KBM-7 (cell line): ENCODE measurements at regions not wholly inside any gene's neighbourhood (a gene's known extent, or its start where the extent isn't known, plus 50 kb on each side); places are given as distances from the start of the nearest gene placed in this dataset.
A peak's percentile ranks its signal among the peaks of the same experiment; 100 is the strongest.

Experiments
- DNase-seq: peaks from one replicate; pipeline ENCODE4 v3.0.0-alpha.2; 2015
- in situ Hi-C: fragments of 300-500 bp; cut with MboI; formaldehyde crosslinking; loops from 2 replicates; pipeline ENCODE4 v1.14.3; 2020; ENCODE audit warnings: low sequenced_read_pairs, low pct_unique_long_range_greater_than_20kb, mixed read lengths

DNA sequence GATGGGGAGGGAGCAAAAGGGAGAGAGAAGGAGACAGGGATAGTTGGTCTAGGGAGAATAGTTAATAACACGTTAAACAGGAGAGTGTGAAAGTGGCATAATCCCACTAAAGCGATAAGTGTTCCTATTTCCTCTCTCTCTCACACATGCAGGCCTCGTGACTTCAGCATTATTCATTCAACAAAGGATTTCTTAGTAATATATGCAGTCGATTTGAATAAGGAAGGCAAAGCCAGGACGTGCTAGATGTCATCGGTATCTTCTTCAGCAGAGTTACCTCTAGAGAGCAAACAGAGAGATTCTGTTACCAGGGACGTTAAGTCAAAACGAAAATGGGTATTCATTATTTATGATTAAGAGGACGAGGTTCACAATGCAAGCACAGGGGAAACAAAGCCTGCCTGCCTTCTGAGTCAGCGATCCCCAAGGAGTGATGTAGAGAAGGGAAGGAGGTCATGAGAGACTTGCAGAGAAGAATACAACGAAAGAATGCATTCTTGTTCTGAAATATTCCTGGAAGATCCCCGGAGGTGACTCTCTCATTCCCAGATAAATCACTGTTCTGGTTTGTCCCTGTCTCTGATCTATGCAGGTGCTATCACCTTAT lies 1048.4 kb downstream of the NLGN4X start:
- in situ Hi-C loops: no loop called here

GRCh38 chrX:5176766-5177165 lies 1051.9 kb downstream of the NLGN4X start:
- in situ Hi-C loops: no loop called here
- DNase-seq: no peak

More for the DNA sequence above, 1048.4 kb downstream of the NLGN4X start:
- no peak for DNase-seq

GRCh38 chrX:5163663-5164062 lies 1065.0 kb downstream of the NLGN4X start:
- in situ Hi-C loops: no loop called here
- DNase-seq: no peak

GRCh38 chrX:5155301-5155700 lies 1073.4 kb downstream of the NLGN4X start:
- in situ Hi-C loops: no loop called here
- no peak for DNase-seq

GRCh38 chrX:5145957-5146356 lies 1082.7 kb downstream of the NLGN4X start:
- DNase-seq: no peak
- in situ Hi-C loops: no loop called here

GRCh38 chrX:5142644-5143043 lies 1086.0 kb downstream of the NLGN4X start:
- in situ Hi-C loops: no loop called here
- no peak for DNase-seq

DNA sequence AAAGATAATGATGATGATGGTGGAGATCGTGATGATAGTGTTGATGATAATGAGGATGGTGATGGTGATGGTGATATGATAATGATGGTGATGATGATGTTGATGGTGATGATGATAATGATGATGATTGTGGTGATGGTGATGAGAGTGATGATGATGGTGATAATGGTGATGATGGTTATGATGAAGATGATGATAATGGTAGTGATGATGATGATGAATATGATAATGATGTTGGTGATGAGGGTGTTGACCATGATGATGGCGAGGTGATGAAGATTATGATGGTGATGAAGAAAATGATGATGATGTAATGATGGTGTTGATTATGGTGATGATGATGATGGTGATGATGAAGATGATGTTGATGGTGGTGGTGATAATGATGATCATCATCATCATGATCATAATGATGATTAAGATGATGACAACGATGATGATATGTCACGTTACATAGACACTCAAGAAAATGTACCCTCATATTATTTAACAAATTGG lies 1106.4 kb downstream of the NLGN4X start:
- in situ Hi-C loops: no loop called here
- DNase-seq: no peak

DNA sequence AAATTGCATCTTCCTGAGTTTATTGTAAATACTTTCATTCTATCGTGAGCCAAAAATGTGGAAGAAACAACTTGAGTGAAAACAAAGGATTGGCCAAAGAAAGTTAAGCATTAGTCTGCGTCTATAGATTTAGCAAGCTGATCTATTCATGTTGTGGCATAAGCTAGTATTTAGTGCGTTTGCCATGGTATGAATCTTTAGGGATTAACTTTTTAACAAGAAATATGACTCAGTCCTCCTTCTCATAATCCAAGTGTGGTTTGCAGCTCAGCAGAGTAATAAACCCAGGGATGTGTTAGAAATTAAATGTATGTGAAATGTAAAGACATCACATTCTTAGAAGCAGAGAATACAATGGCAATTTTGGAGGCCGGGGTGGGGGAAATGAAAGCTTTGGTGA lies 1110.9 kb downstream of the NLGN4X start:
- in situ Hi-C loops: no loop called here
- no peak for DNase-seq

DNA sequence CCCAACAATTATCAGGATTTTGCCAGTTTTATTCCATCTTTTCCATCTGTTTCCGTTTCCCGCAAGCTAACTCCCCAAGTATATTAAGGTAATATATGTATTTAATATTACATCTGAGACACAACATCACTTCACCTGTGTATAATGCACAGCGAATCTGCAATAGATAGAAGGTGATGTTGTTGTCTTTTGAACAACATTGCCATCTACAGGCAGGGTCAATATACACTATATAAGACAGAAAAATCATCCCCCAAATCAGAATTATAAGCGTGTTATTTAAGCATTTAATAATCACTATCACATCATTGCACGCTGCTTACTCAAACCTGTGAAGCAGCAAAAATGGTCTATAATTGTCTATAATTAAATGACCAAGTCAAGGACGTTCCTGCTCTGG lies 1115.5 kb downstream of the NLGN4X start:
- peak; percentile 73 for DNase-seq
- in situ Hi-C loops: no loop called here

DNA sequence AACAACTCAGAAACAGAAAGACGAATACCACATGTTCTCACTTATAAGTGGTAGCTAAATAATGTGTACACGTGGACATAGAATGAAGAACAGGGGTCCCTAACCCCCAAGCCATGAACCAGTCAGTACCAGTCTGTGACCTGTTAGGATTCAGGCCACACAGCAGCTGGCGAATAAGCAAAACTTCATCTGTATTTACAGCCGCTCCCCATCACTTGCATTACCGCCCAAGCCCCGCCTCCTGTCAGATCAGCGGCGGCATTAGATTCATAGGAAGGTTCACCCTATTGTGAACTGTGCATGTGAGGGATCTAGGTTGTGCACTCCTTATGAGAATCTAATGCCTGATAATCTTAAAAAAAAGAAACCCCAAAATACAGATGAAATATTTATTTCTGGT lies 1128.7 kb downstream of the NLGN4X start:
- DNase-seq: no peak
- in situ Hi-C loops: no loop called here

DNA sequence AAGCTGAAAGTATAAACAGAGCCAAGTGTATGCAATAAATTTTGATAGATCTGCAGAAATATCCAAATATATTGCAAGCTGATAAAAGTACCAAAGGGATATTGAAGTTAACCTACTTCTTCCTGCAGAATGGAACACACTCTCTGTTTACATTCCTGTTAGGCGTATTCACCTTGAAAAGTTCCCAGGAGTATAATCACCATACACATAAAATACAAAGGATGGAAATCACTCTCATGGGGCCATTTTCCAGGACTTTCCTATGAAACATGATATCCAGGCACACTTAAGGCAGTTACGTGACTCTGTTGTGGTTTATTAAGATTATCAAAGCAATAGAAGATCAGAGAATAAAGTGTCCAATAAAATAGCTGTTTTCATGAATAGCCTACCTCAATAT lies 1142.3 kb downstream of the NLGN4X start:
- DNase-seq: no peak
- in situ Hi-C loops: no loop called here

DNA sequence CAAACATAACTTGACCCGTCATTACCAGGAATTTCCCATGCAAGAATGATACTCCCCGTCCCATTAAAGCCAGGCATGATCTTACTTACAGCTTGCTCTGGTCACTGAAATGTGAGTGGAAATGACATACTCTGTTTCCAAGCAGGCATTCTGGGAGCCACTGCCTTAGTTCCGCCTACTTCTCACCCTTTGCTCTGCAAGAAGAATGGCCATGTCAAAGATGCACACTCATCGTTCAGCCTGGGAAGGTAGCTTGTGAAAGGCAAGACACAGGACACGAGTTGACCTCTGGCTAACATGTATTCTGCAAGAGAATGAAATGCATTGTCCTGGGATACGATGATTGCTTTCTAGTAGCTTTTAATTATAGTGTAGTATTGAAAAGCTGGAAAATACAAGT lies 1144.4 kb downstream of the NLGN4X start:
- in situ Hi-C loops: no loop called here

DNA sequence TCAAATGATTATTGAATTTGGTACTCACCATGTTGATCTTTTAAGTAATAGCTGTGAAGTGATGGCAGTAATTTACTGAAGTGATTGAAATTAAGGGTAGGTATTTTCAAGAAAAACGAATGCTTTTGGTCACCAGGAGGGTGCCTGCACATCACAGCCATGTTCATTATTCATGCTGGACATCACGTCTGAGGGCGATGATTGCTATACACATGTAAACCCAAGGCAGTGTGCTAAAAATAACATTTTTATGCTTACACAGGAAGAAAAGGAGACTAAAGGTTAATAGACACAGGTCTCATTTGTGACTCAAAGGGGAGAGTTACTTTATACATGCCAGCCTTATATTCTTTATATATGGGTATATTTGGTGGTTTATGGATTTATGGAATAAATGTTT lies 1146.0 kb downstream of the NLGN4X start:
- DNase-seq: no peak
- in situ Hi-C loops: no loop called here

More for the DNA sequence above, 1144.4 kb downstream of the NLGN4X start:
- no peak for DNase-seq

DNA sequence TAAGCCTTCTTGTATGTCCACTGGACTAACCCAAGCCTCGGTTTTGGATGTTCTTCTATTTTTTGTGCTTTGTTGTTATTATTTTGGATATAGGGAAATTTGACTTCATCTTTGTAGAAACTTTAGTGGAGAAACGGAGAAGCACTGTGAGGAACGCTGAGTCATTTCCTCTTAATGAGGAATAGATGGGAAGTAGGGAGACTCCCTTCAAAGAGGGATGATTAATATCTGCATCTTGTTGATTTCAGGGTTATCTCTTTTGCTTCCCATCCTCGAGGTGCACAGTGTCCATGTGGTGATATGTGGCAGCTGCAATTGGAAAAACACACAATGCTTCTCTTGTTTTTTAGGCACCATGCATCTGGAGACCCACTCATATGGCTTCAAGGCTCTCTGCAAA lies 1147.9 kb downstream of the NLGN4X start:
- in situ Hi-C loops: no loop called here
- no peak for DNase-seq

DNA sequence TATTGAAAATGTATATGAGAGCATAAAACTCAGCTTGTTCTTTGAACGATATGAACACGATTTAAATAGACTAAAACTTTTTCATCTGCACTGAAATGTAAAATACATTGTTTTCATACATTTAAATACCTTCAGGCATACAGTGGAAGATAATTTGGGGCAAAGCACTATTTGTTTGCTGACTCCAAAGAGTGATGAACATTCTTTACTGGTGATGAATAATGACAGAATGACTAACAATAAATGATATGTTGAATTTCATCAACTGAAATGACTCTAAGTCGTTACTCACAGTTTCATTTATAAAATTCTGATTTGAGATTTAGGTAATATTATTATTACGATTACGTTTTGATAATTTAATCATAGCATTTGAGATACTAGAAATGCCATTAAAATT lies 1160.1 kb downstream of the NLGN4X start:
- in situ Hi-C loops: no loop called here
- DNase-seq: no peak

DNA sequence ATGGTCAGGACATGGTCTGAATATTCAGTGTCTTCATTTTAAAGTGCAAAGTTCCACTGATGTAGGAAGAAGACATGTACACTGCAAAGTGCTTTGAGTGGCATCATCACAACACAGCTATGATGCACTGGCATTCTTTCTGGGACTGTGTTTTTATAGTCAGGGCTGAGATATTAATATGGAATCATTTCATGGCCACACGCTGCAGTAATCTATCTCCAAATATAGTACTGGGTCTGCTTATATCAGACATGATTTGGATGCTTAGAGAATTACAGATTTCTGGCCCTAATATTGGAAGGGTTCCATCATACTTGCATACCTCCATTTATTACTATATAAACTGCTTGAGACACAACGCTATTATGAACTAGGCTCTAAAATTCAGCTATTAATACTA lies 1170.9 kb downstream of the NLGN4X start:
- DNase-seq: no peak
- in situ Hi-C loops: no loop called here

GRCh38 chrX:5054852-5055251 lies 1173.8 kb downstream of the NLGN4X start:
- in situ Hi-C loops: no loop called here

GRCh38 chrX:5051831-5052491 lies 1176.7 kb downstream of the NLGN4X start:
- in situ Hi-C loops: no loop called here
- peak; percentile 98 for DNase-seq

More at GRCh38 chrX:5054852-5055251, 1173.8 kb downstream of the NLGN4X start:
- no peak for DNase-seq

- in situ Hi-C loops: no loop called here
- DNase-seq: no peak
Measured at GRCh38 chrX:5042563-5042962, 1186.1 kb downstream of the NLGN4X start.

DNA sequence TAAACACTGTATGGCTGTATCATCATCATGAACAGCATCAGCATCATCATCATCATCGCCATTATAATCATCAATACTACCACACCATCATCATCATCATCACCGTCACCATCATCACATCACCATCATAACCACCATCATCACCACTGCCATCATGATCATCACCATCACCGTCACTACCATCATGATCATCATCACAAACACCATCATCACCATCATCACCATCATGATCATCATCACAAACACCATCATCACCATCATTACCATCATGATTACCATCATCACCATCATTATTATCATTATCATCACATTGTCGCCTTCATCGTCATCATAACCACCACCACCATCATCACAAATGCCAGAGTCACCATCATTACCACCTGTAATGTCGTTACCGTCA lies 1196.9 kb downstream of the NLGN4X start:
- in situ Hi-C loops: no loop called here
- no peak for DNase-seq

DNA sequence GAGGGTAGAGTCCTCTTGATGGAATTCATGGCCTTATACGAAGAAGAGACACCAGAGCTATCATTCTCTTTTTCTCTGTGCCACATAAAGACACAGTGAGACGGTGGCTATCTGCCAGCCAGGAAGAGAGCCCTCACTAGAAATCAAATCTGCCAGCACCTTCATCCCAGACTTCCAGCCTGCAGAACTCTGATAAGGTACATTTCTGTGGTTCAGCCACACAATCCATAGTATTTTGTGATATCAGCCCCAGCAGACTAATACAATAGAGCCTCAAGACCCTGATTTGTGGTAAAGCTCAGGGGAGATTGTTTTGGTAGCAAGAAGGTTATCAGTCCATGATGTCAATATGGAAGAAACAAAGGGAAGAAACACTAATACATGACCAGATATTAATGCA lies 1213.2 kb downstream of the NLGN4X start:
- in situ Hi-C loops: no loop called here
- no peak for DNase-seq
